GM18909 (cell line): ENCODE measurements at regions not wholly inside any gene's neighbourhood (a gene's known extent, or its start where the extent isn't known, plus 50 kb on each side); places are given as distances from the start of the nearest gene placed in this dataset.

Experiments used
- ATAC-seq: cut with Tn5 transposase; IDR thresholded peaks from one replicate; pipeline ENCODE4 v1.9.1; 2021; ENCODE audit warnings: mild to moderate bottlenecking; ENCODE audit not compliant: unreplicated experiment, poor library complexity

- ATAC-seq = no peak
Observed at GRCh38 chr7:81648716-81649115, 121.1 kb downstream of the HGF start.

GRCh38 chr7:81645435-81645834, 124.4 kb downstream of the HGF start:
- ATAC-seq = no peak

GRCh38 chr7:81641873-81642272, 128.0 kb downstream of the HGF start:
- ATAC-seq = no peak

- no peak for ATAC-seq
Observed at GRCh38 chr7:81638198-81638597, 131.6 kb downstream of the HGF start.

- ATAC-seq = no peak
Observed at GRCh38 chr7:81637534-81637933, 132.3 kb downstream of the HGF start.

GRCh38 chr7:81632418-81632817, 137.4 kb downstream of the HGF start:
- no peak for ATAC-seq

- ATAC-seq = no peak
Observed at GRCh38 chr7:81630600-81630999, 139.2 kb downstream of the HGF start.

GRCh38 chr7:81629702-81630101, 140.1 kb downstream of the HGF start:
- ATAC-seq = no peak

GRCh38 chr7:81628951-81629350, 140.9 kb downstream of the HGF start:
- ATAC-seq = no peak

GRCh38 chr7:81627536-81628287, 142.1 kb downstream of the HGF start:
- ATAC-seq = no peak

- no peak for ATAC-seq
Observed at GRCh38 chr7:81626008-81626407, 143.8 kb downstream of the HGF start.

GRCh38 chr7:81624650-81625631, 144.9 kb downstream of the HGF start:
- ATAC-seq = no peak

- no peak for ATAC-seq
Observed at GRCh38 chr7:81624021-81624592, 145.7 kb downstream of the HGF start.

- no peak for ATAC-seq
Observed at GRCh38 chr7:81623251-81623855, 146.5 kb downstream of the HGF start.

GRCh38 chr7:81621893-81622292, 148.0 kb downstream of the HGF start:
- no peak for ATAC-seq

- ATAC-seq = no peak
Observed at GRCh38 chr7:81618396-81619014, 151.3 kb downstream of the HGF start.

GRCh38 chr7:81616951-81617350, 152.9 kb downstream of the HGF start:
- ATAC-seq = no peak

GRCh38 chr7:81611805-81612204, 158.0 kb downstream of the HGF start:
- no peak for ATAC-seq

- no peak for ATAC-seq
Observed at GRCh38 chr7:81611040-81611439, 158.8 kb downstream of the HGF start.

GRCh38 chr7:81608748-81609382, 161.0 kb downstream of the HGF start:
- no peak for ATAC-seq
